Osteoblast (primary cell): ENCODE measurements at regions not wholly inside any gene's neighbourhood (a gene's known extent, or its start where the extent isn't known, plus 50 kb on each side); places are given as distances from the start of the nearest gene placed in this dataset.
A peak's percentile ranks its signal among the peaks of the same experiment; 100 is the strongest.

Source experiments
- DNase-seq: peaks from one replicate; pipeline ENCODE4 v3.0.0; 2011; ENCODE audit warnings: low spot score, mixed read lengths; ENCODE audit not compliant: insufficient read length; ENCODE audit errors: missing footprints
- H2AFZ ChIP-seq: 2 replicates; pipeline ENCODE4 v1.6.0; 2011; ENCODE audit warnings: mild to moderate bottlenecking, low read length
- H3K27ac ChIP-seq: 2 replicates; pipeline ENCODE4 v1.5.1; 2011; ENCODE audit warnings: mild to moderate bottlenecking, low read depth, low read length, moderate library complexity
- H3K27me3 ChIP-seq: 2 replicates; pipeline ENCODE4 v1.6.0; 2012; ENCODE audit warnings: mild to moderate bottlenecking, control low read depth, inconsistent platforms, low read length, moderate library complexity; ENCODE audit not compliant: insufficient read depth
- H3K36me3 ChIP-seq: 2 replicates; pipeline ENCODE4 v1.5.1; 2011; ENCODE audit warnings: mild to moderate bottlenecking, low read length, control low read depth, moderate library complexity; ENCODE audit not compliant: insufficient read depth
- H3K4me1 ChIP-seq: 2 replicates; pipeline ENCODE4 v1.5.1; 2011; ENCODE audit warnings: mild to moderate bottlenecking, low read length, control low read depth, moderate library complexity; ENCODE audit not compliant: insufficient read depth
- H3K4me2 ChIP-seq: 2 replicates; pipeline ENCODE4 v1.6.0; 2011; ENCODE audit warnings: mild to moderate bottlenecking, low read length; ENCODE audit not compliant: insufficient read depth
- H3K4me3 ChIP-seq: fragments of 200-600 bp; sonication (generic); 3 replicates; pipeline ENCODE4 v1.5.1; 2012; ENCODE audit warnings: mild to moderate bottlenecking, low read length, inconsistent platforms; ENCODE audit not compliant: insufficient read depth
- H3K79me2 ChIP-seq: 2 replicates; pipeline ENCODE4 v1.6.0; 2012; ENCODE audit warnings: mild to moderate bottlenecking, low read length, control low read depth, inconsistent platforms; ENCODE audit not compliant: insufficient read depth
- H3K9me3 ChIP-seq: 2 replicates; pipeline ENCODE4 v1.5.1; 2011; ENCODE audit warnings: low read depth, low read length, control low read depth
- H4K20me1 ChIP-seq: 2 replicates; pipeline ENCODE4 v1.6.0; 2012; ENCODE audit warnings: mild to moderate bottlenecking, low read length, control low read depth; ENCODE audit not compliant: insufficient read depth
- CTCF ChIP-seq: IDR thresholded peaks from 2 replicates; pipeline ENCODE4 v1.5.1; 2011; ENCODE audit warnings: mild to moderate bottlenecking, low read depth, low read length, moderate library complexity; ENCODE audit errors: extremely low read depth

GRCh38 chr3:27567251-27567650 lies 83.1 kb upstream of the SLC4A7 start:
- Histone ChIP-seq H3K4me3 (no peak overlapping the region), H3K9me3 (no peaks in the 10 kb centered on the region), H3K79me2 (no peaks in the 10 kb centered on the region), H3K4me2 (no peak overlapping the region), H3K36me3 (no peaks in the 10 kb centered on the region), H3K27me3 (no peaks in the 10 kb centered on the region), H3K27ac (no peak overlapping the region), H4K20me1 (no peaks in the 10 kb centered on the region), H3K4me1 (peaks cover 17% of the 10 kb centered on the region), H2AFZ (peak overlapping the region; percentile 2)
- no peak for DNase-seq
- TF ChIP-seq CTCF, result no peak

- Histone ChIP-seq H3K27ac (no peak overlapping the region), H3K36me3 (no peaks in the 10 kb centered on the region), H3K4me2 (no peak overlapping the region), H3K4me1 (peaks cover 7% of the 10 kb centered on the region), H3K4me3 (no peak overlapping the region), H3K79me2 (no peaks in the 10 kb centered on the region), H4K20me1 (no peaks in the 10 kb centered on the region), H3K9me3 (no peaks in the 10 kb centered on the region), H2AFZ (peak overlapping the region; percentile 81), H3K27me3 (no peaks in the 10 kb centered on the region)
- TF ChIP-seq CTCF, result no peak
- DNase-seq, result no peak
These were observed 81.1 kb upstream of the SLC4A7 start for GRCh38 chr3:27565201-27565852.

DNA sequence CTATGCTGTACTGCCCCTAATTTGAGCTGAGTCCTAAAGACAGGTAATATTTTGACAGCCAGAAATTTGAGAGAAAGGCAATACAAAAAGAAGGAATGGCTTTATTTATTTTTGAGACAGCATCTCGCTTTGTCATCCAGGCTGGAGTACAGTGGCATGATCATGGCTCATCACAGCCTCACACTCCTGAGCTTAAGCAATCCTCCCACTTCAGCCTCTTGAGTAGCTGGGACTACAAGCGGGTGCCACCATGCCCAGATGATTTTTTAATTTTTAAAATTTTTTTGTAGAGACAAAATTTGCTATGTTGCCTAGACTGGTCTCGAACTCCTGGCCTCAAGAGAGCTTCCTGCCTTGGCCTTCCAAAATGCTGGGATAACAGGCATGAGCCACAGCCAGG lies 77.4 kb upstream of the SLC4A7 start:
- Histone ChIP-seq H3K4me1 (peaks cover 23% of the 10 kb centered on the region), H3K27me3 (no peaks in the 10 kb centered on the region), H3K4me2 (no peak overlapping the region), H2AFZ (no peak overlapping the region), H3K27ac (no peak overlapping the region), H3K36me3 (no peaks in the 10 kb centered on the region), H3K79me2 (no peaks in the 10 kb centered on the region), H4K20me1 (no peaks in the 10 kb centered on the region), H3K9me3 (no peaks in the 10 kb centered on the region), H3K4me3 (no peak overlapping the region)
- no peak for TF ChIP-seq CTCF
- DNase-seq, result no peak

- Histone ChIP-seq H3K4me2 (no peak overlapping the region), H3K27ac (no peak overlapping the region), H3K79me2 (no peaks in the 10 kb centered on the region), H2AFZ (no peak overlapping the region), H4K20me1 (no peaks in the 10 kb centered on the region), H3K36me3 (no peaks in the 10 kb centered on the region), H3K27me3 (no peaks in the 10 kb centered on the region), H3K4me1 (peaks cover 23% of the 10 kb centered on the region), H3K9me3 (no peaks in the 10 kb centered on the region), H3K4me3 (no peak overlapping the region)
- no peak for DNase-seq
- TF ChIP-seq CTCF, result no peak
These were observed 76.4 kb upstream of the SLC4A7 start for GRCh38 chr3:27560484-27561056.
